Thoracic aorta (tissue), 2 donors: ENCODE measurements at regions not wholly inside any gene's neighbourhood (a gene's known extent, or its start where the extent isn't known, plus 50 kb on each side); places are given as distances from the start of the nearest gene placed in this dataset.

Experiments used
- ATAC-seq: fragments of 150-250 bp; one replicate; pipeline ENCODE4 v1.8.0; 2017; ENCODE audit warnings: low read depth; ENCODE audit not compliant: insufficient number of reproducible peaks, low FRiP score
- DNase-seq: peaks from one replicate; pipeline ENCODE4 v3.0.0-alpha.2; 2020; ENCODE audit warnings: low spot score
- H3K27ac ChIP-seq, 2 donors: fragments of 200-600 bp; sonication (generic); 1 replicate in 1 of 2; 2 replicates in 1 of 2; pipeline ENCODE4 v1.5.1; 2016; ENCODE audit warnings: mild to moderate bottlenecking in 2 of 2, moderate library complexity in 2 of 2
- H3K27me3 ChIP-seq: fragments of 200-600 bp; sonication (generic); replicated peaks from 2 replicates; pipeline ENCODE4 v1.6.0; 2016; ENCODE audit warnings: mild to moderate bottlenecking; ENCODE audit not compliant: insufficient read depth
- H3K36me3 ChIP-seq: fragments of 200-600 bp; sonication (generic); one replicate; pipeline ENCODE4 v1.5.1; 2016
- H3K4me1 ChIP-seq, 2 donors: fragments of 200-600 bp; sonication (generic); 1 replicate in 1 of 2; 2 replicates in 1 of 2; pipeline versions ENCODE4 v1.5.1 to v1.6.0; 2016; ENCODE audit warnings: low read depth in 2 of 2, mild to moderate bottlenecking in 1 of 2; ENCODE audit not compliant: control insufficient read depth in 1 of 2
- H3K4me3 ChIP-seq: fragments of 200-600 bp; sonication (generic); 2 replicates; pipeline ENCODE4 v1.5.1; 2016; ENCODE audit warnings: mild to moderate bottlenecking
- H3K9me3 ChIP-seq: fragments of 200-600 bp; sonication (generic); 2 replicates; pipeline ENCODE4 v1.5.1; 2016
- TF ChIP-seq, protein P1 (sequence below): fragments of 200-600 bp; sonication (generic); IDR thresholded peaks from one replicate; pipeline ENCODE4 v1.5.1; 2019; ENCODE audit warnings: antibody characterized with exemption

DNA sequence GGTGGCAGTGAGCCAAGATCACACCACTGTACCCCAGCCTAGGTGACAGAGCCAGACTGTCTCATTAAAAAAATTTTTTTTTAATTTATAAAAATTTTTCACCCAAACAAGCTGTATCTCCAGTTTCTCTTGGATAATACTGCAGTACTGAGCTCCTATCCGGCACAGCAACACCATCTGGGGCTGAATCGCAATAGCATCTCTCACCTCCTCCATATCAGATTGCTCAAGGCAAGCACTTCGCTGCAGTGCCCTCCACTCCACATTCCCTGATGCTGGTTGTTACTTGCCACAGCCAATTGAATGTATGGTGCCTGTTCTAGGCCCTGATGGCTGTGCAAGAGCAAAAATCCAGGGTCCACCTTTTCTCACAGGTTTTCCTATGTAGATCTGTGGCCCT, 69.3 kb upstream of the FAM241A start:
- no peak overlapping the region for H3K4me3 ChIP-seq
- no peak for ATAC-seq

GRCh38 chr4:112076919-112077608, 68.2 kb upstream of the FAM241A start:
- H3K27ac ChIP-seq = no peak overlapping the region
- TF ChIP-seq, protein P1, sequence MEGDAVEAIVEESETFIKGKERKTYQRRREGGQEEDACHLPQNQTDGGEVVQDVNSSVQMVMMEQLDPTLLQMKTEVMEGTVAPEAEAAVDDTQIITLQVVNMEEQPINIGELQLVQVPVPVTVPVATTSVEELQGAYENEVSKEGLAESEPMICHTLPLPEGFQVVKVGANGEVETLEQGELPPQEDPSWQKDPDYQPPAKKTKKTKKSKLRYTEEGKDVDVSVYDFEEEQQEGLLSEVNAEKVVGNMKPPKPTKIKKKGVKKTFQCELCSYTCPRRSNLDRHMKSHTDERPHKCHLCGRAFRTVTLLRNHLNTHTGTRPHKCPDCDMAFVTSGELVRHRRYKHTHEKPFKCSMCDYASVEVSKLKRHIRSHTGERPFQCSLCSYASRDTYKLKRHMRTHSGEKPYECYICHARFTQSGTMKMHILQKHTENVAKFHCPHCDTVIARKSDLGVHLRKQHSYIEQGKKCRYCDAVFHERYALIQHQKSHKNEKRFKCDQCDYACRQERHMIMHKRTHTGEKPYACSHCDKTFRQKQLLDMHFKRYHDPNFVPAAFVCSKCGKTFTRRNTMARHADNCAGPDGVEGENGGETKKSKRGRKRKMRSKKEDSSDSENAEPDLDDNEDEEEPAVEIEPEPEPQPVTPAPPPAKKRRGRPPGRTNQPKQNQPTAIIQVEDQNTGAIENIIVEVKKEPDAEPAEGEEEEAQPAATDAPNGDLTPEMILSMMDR = no peak
- no peaks in the 10 kb centered on the region for H3K9me3 ChIP-seq
- ATAC-seq (no peak), DNase-seq (no peak)
- H3K4me3 ChIP-seq = no peak overlapping the region
- H3K27me3 ChIP-seq = no peaks in the 10 kb centered on the region
- no peaks in the 10 kb centered on the region for H3K36me3 ChIP-seq
- H3K4me1 ChIP-seq = no peaks in the 10 kb centered on the region

More for the DNA sequence above, 69.3 kb upstream of the FAM241A start:
- Histone ChIP-seq H3K36me3 (no peaks in the 10 kb centered on the region), H3K27me3 (no peaks in the 10 kb centered on the region), H3K4me1 (no peaks in the 10 kb centered on the region), H3K27ac (no peak overlapping the region), H3K9me3 (no peaks in the 10 kb centered on the region)
- TF ChIP-seq, protein P1 = no peak
- DNase-seq = no peak

GRCh38 chr4:112077743-112078142, 67.5 kb upstream of the FAM241A start:
- ATAC-seq = no peak
- no peaks in the 10 kb centered on the region for H3K36me3 ChIP-seq
- TF ChIP-seq, protein P1 = no peak
- DNase-seq = no peak
- H3K4me1 ChIP-seq = no peaks in the 10 kb centered on the region
- no peak overlapping the region for H3K4me3 ChIP-seq
- no peaks in the 10 kb centered on the region for H3K9me3 ChIP-seq
- H3K27me3 ChIP-seq = no peaks in the 10 kb centered on the region
- H3K27ac ChIP-seq = no peak overlapping the region

- Histone ChIP-seq H3K4me3 (no peak overlapping the region), H3K27me3 (no peaks in the 10 kb centered on the region), H3K27ac (no peak overlapping the region), H3K36me3 (no peaks in the 10 kb centered on the region), H3K9me3 (no peaks in the 10 kb centered on the region), H3K4me1 (no peaks in the 10 kb centered on the region)
- ATAC-seq = no peak
- TF ChIP-seq, protein P1 = no peak
- no peak for DNase-seq
Observed at GRCh38 chr4:112082954-112083586, 62.2 kb upstream of the FAM241A start.

GRCh38 chr4:112083587-112084347, 61.5 kb upstream of the FAM241A start:
- Histone ChIP-seq H3K9me3 (no peaks in the 10 kb centered on the region), H3K4me3 (no peak overlapping the region), H3K27me3 (no peaks in the 10 kb centered on the region), H3K27ac (no peak overlapping the region), H3K36me3 (no peaks in the 10 kb centered on the region), H3K4me1 (no peaks in the 10 kb centered on the region)
- TF ChIP-seq, protein P1 = no peak
- DNase-seq = no peak
- ATAC-seq = no peak
